ENCODE measurements at regions not wholly inside any gene's neighbourhood (a gene's known extent, or its start where the extent isn't known, plus 50 kb on each side); places are given as distances from the start of the nearest gene placed in this dataset.
A peak's percentile ranks its signal among the peaks of the same experiment; 100 is the strongest.

DNA sequence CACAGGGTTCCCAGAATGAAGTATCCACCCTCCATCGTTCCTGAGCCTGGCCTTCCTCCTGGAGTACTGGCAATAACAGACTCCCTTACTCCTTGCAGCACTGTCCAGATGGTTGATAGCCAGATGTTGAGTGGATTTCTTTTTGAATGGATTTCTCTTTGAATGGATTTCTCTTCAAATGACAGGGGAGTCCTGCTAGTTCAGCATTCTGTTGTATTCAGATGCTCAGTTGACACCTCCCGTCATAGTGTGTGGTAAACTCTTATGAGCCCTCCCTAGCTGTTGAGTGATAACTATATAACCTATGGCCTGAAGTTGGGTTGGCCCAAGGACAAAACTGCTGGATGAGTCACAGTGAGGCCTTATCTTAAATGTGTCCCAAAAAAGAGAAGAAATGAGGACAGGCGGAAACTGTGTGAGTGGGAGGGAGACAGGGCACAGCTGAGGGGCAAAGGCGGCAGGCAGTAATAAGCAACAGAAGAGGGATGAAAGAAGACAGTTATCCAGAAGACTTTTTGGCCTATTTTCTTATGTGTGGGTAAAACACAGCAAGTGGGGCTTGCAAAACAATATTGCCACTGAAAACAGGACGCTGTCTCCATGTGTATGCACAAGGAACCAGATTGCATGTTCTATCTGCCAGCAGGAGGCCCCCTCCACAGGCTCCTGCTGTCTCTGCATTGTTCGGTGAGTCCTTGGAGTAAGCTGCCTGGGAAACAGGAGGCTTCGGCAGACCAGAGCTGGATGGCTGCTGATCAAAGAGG lies 209.5 kb upstream of the S1PR3 start:
- Histone ChIP-seq H3K27ac (replicated peaks) (peak overlapping the region; percentile 75), H3K4me1 (peaks cover 52% of the 10 kb centered on the region), H3K36me3 (no peaks in the 10 kb centered on the region), H3K4me3 (no peak overlapping the region), H3K9me3 (replicated peaks) (no peaks in the 10 kb centered on the region), H3K27me3 (ENCODE audit: low read depth) (no peaks in the 10 kb centered on the region)
- intact Hi-C loops (cut with micrococcal nuclease), result loop anchor here (10.0 kb wide), 1 partner anchor 213 kb away; the partner anchor contains the start of gene S1PR3
- TF ChIP-seq, protein P1, sequence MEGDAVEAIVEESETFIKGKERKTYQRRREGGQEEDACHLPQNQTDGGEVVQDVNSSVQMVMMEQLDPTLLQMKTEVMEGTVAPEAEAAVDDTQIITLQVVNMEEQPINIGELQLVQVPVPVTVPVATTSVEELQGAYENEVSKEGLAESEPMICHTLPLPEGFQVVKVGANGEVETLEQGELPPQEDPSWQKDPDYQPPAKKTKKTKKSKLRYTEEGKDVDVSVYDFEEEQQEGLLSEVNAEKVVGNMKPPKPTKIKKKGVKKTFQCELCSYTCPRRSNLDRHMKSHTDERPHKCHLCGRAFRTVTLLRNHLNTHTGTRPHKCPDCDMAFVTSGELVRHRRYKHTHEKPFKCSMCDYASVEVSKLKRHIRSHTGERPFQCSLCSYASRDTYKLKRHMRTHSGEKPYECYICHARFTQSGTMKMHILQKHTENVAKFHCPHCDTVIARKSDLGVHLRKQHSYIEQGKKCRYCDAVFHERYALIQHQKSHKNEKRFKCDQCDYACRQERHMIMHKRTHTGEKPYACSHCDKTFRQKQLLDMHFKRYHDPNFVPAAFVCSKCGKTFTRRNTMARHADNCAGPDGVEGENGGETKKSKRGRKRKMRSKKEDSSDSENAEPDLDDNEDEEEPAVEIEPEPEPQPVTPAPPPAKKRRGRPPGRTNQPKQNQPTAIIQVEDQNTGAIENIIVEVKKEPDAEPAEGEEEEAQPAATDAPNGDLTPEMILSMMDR (IDR thresholded peaks at IDR 0.05; ENCODE audit: borderline replicate concordance), result peak; percentile 67
- DNase-seq, result peak; percentile 49

DNA sequence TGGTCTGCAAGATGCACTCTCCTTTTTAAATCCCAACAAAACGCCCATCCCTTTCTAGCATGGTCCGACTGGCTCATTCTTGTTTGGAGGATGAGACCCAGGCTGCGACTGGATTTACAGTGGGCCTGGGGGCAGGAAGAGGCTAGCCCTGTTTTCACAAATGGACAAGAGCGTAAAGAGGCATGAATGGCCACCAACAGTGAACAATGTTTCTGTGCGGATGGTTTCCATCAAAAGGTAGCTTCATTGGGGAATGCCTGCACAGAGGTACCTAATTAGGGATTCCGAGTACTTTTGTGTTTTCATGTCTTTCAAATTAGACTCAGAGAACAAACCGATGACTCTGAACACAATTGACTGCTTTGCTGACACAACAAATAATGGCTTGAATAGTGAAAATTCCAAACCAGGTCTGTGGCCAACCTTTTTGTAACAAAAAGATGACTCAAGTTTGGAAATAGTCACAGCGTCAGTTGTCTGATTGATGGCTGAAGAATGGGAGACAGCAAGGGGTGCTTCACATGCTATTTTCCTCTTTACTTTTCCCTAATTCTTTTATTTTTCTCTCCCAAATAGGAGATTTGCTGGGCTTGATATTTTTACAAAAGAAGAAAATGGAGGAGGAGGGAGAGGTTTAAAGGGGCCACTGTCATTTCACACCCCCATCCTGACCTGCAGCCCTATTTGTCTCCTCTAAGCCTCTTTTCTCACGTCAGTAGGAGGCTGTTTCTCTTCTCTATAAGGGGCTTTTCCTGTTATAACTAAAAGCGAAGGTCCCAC lies 208.1 kb upstream of the S1PR3 start:
- no peaks in the 10 kb centered on the region for H3K9me3 ChIP-seq (replicated peaks)
- no peaks in the 10 kb centered on the region for H3K27me3 ChIP-seq (ENCODE audit: low read depth)
- H3K36me3 ChIP-seq, result no peaks in the 10 kb centered on the region
- DNase-seq, result no peak
- H3K4me3 ChIP-seq, result no peak overlapping the region
- intact Hi-C loops (cut with micrococcal nuclease), result loop anchor here (10.0 kb wide), 1 partner anchor 212 kb away; the partner anchor contains the start of gene S1PR3
- TF ChIP-seq, protein P1 (IDR thresholded peaks at IDR 0.05; ENCODE audit: borderline replicate concordance), result no peak
- H3K27ac ChIP-seq (replicated peaks), result peak overlapping the region; percentile 75
- H3K4me1 ChIP-seq, result peaks cover 47% of the 10 kb centered on the region

DNA sequence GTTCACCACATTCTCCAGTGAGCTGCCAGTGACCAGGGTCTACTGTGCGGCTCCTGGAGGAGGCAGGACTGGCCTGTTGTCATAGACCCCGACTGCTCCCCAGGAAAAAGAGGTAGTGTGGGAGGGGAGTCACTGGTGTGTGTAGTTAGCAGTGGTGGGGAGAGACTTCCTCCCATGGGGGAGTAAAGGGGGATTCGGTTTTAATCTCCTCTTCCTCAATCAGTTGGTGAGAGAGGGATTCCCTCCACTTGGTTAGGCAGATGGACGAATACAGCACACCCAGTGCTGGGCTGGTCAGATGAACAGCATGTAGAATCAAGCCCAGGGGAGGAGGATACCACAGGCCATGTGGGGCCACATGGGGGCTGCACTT lies 207.6 kb upstream of the S1PR3 start:
- TF ChIP-seq, protein P1 (IDR thresholded peaks at IDR 0.05; ENCODE audit: borderline replicate concordance), result no peak
- Histone ChIP-seq H3K27ac (replicated peaks) (no peak overlapping the region), H3K4me1 (peaks cover 41% of the 10 kb centered on the region), H3K4me3 (no peak overlapping the region), H3K36me3 (no peaks in the 10 kb centered on the region), H3K27me3 (ENCODE audit: low read depth) (no peaks in the 10 kb centered on the region), H3K9me3 (replicated peaks) (no peaks in the 10 kb centered on the region)
- intact Hi-C loops (cut with micrococcal nuclease), result loop anchor here (10.0 kb wide), 1 partner anchor 211 kb away; the partner anchor contains the start of gene S1PR3
- DNase-seq, result no peak

DNA sequence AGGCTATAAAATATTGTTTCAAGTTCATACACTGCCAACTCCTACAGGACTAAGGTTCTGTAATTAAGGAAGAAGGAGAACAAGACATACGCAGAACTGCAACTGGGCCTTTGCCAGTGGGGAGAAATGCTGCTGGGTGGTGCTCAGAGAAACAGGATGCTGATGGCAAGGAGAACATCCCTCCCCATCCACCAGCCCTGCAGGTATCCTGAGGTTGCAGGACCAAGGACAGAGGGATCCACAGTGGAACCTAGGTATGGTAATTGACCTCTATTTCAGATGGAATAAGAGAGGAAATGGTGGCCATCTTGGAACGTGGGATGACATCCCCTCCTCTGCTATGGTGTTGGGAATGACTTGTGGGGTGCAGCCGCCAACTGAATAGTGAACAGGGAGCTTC lies 206.3 kb upstream of the S1PR3 start:
- intact Hi-C loops (cut with micrococcal nuclease), result loop anchor here (10.0 kb wide), 1 partner anchor 210 kb away; the partner anchor contains the start of gene S1PR3
- Histone ChIP-seq H3K36me3 (no peaks in the 10 kb centered on the region), H3K9me3 (replicated peaks) (no peaks in the 10 kb centered on the region), H3K27me3 (ENCODE audit: low read depth) (no peaks in the 10 kb centered on the region), H3K27ac (replicated peaks) (no peak overlapping the region), H3K4me3 (no peak overlapping the region), H3K4me1 (peaks cover 41% of the 10 kb centered on the region)
- TF ChIP-seq, protein P1 (IDR thresholded peaks at IDR 0.05; ENCODE audit: borderline replicate concordance), result no peak
- DNase-seq, result no peak

DNA sequence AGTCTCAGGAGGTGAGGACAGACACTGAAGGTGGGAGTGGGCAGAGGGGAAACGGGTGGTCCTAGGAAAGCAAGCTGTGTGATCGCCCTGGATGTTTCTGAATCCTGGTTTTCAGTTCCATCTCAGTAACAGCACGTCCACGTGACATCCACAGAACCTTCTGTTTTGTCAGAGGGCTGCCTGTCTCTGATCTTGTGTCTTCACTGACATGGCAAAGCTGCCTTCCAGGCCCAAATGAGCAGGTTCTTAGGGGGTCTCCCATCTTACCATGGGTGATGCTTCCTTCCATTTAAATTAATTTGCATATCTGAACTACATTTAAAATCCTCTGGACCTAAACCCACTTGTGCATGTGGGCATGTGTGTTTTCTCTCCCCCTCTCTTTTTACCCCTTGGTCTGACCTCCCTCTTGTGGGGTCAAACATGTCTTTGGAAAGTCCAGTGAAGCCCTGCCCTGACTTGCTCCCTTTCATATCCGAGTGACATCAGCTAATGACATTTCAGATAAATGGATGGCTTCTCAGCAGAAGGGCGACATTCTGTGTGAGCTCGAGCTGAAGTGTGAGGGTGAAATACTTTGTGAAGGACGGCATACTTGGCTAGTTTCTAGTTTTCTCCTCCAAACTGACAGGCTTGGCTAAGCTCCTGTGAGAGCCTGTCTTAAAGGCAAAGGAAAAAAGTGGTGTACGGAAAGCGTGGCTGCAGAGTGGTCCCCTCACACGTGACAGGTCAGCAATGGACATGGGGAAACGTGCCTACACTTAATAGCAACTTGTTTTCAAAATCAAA lies 204.8 kb upstream of the S1PR3 start:
- H3K27me3 ChIP-seq (ENCODE audit: low read depth), result no peaks in the 10 kb centered on the region
- DNase-seq, result no peak
- no peak overlapping the region for H3K4me3 ChIP-seq
- H3K27ac ChIP-seq (replicated peaks), result peak overlapping the region; percentile 2
- TF ChIP-seq, protein P1 (IDR thresholded peaks at IDR 0.05; ENCODE audit: borderline replicate concordance), result no peak
- intact Hi-C loops (cut with micrococcal nuclease), result loop anchor here (10.0 kb wide), 1 partner anchor 208 kb away; the partner anchor contains the start of gene S1PR3
- no peaks in the 10 kb centered on the region for H3K9me3 ChIP-seq (replicated peaks)
- H3K4me1 ChIP-seq, result peaks cover 40% of the 10 kb centered on the region
- H3K36me3 ChIP-seq, result no peaks in the 10 kb centered on the region
